ENCODE measurements at regions not wholly inside any gene's neighbourhood (a gene's known extent, or its start where the extent isn't known, plus 50 kb on each side); places are given as distances from the start of the nearest gene placed in this dataset.

DNA sequence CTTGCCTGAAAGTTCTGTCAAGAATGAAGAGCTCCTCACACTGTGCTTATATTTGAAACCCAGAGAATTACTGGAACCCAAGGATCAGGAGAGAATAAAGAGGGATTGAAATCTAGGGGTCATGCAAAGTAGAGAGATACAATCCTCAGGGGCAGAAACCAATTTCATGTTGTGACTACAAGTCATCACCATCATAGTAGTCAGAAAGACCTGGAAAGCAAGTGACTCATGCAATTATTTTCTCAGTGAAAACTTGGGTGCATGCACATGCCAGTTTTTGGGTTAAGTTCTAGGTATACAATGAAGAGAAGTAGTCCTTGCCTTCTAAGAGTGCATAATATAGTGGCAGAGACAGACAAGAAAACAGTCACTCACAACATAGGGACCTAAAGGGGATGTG is 210.0 kb downstream of the ZC3H11B start:
- no peak for DNase-seq (ENCODE audit: low read depth in 2 of 2)

DNA sequence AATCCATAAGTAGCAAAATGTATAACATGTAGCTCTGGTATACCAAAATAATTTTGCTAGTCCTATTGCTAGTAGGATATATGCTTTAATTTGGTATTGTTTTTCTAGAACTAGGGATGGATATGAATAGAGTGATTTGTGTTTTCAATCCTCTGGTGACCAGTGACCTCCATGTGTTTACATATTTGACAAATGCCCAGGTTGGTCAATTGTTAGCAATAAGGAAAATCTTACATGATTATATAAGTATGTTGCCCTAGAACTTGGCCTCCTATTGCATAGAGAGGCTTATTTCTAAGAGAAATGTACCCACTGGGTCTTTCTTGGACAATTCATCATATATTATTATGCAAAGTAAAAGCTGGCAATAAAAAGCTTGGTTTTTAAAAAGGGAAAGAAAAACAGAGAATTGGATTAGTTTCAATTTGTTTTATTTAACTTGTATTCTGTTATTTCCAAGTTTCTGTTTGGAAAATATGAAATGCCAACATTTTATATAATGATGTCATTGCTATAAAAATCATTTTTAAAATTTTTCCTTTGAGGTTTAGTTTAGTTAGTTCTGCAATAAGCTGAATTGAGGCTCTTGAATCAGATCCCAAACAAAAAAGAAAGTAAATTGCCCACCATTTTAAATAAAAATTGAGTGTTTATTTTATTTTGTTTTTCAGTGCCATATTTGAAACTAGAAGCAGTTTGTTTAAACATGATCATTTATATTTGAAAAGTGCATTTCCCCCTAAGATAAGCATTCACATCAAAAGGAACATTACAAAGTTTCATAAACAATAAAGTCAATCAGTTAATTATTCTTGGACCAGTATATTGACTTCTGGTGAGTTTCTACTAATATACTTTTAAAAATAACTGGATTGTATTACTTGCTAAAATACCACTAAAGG is 210.9 kb downstream of the ZC3H11B start:
- DNase-seq (ENCODE audit: low read depth in 2 of 2), result no peak

DNA sequence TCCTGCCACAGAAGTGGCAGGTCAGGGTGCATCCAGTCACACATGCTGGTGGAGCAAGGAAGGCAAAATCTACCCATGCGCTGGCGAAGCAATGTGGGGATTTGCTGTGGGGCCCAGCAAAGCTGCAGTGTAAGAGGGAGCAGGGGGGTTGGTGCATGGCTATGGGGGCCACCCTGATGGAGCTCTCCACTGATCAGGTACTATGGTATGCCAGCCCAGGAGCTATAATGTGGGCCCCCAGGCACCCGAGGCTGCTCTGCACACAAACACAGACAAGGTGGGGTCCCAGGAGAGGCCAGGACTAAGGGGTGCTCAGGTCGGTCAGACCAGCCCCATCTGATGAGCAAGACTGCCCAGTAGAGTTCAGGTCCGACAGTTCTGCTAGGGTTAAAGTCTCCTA is 213.5 kb downstream of the ZC3H11B start:
- no peak for DNase-seq (ENCODE audit: low read depth in 2 of 2)

DNA sequence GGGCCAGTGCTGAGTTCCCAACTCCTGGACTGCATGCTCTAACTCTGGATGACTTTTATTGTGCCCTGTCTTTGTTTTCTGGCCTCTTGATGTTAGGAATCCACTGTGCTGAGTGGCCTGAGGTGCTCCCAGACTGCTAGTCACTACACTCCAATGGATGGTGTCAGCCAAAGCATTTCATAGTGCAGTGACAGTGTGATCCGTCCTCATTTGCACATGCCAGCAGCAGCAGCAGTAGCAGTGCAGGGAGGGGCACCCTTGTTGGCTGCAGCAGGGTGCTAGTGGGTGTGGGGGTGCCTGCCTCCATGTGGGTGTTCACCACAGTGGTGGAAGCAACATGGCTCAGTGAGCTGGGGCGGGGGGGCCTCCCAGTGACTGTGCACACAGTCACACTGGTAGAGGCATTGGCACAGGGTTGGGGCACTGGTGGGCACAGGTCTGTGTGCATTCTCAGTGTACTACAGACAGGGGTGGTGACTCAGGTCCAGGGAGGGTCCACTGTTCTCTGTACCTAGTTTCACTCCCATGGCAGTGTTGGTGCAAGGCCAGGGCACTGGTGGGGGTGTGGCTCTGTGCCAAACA is 214.0 kb downstream of the ZC3H11B start:
- no peak for DNase-seq (ENCODE audit: low read depth in 2 of 2)

DNA sequence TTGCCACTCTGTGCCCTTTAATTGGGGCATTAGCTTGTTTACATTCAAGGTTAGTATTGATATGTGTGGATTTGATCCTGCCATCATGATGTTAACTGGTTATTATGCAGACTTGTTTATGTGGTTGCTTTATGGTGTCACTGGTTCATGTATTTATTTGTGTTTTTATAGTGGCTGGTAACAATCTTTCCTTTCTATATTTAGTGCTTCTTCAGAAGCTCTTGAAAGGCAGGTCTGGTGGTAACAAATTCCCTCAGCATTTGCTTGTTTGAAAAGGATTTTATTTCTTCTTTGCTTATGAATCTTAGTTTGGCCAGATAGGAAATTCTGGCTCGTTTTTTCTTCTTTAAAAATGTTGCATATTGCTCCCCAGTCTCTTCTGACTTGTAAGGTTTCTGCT is 215.4 kb downstream of the ZC3H11B start:
- no peak for DNase-seq (ENCODE audit: low read depth in 2 of 2)

DNA sequence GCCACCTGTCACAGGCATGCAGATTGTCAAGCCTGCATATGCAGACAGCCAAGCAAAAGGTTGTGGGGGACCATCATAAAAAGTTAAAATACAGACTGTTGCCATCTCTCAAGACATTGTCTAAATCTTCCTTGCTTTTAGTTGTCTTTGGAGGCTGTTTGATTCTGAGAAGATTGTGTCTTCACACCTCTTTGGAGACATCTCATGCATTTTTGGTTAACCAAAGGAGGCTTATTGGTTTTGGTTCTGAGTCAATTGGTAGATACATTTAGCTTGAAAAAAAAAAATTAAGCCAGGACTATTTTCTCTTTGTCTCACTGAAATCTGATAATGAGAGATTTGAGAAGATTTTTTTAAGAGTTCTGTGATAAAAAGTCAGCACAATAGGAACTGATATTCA is 217.6 kb downstream of the LYPLAL1 start:
- no peak for DNase-seq (ENCODE audit: low read depth in 2 of 2)

DNA sequence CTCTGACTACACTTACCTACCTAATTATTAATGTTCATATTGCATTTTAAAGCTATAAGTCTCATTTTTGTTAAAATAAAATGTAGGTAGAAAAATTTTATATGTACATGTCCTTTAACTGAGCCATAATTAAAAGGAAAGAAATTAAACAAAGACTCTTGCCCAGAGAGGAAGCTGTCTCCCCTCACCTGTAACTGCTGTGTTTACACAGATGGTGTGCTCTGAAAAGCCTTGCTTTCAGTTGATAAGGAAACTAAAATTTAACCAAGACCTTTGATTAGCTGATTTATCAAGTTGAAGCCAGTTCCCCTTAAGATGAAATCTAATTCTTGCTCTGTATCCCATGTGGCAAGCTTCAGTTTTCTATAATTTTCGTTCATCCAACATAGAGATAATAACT is 213.5 kb downstream of the LYPLAL1 start:
- no peak for DNase-seq (ENCODE audit: low read depth in 2 of 2)

DNA sequence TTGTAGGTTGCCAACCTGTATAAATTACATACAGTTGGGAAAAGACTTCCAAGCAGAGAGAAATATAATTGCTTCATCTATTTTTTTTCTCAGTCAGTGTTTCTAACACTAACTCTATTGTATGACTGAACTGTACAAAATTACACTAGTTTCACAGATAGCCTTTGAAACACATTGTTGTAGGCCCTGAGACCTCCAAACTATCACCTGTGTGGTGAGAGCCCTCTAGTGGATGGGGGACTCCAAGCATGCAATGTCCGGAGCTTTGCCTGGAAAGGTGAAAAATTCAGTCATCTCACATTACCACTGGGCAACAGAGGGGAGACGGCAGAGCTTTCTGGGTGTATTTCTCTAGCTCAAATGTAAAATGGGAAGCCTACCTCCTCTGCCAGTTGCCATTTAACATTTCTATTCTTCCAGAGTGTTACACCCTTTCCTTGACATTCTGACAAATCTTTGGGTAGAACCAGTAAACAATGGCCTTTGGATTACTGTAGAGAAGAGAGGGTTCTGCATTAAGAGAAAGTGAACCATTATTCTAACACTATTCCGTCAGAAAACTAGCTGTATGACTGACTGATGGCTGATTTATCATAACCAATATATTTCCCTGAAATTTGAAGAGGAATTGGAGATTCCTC is 212.2 kb downstream of the LYPLAL1 start:
- peak in 1 of 2 experiments; percentile 20 for DNase-seq (ENCODE audit: low read depth in 2 of 2)

DNA sequence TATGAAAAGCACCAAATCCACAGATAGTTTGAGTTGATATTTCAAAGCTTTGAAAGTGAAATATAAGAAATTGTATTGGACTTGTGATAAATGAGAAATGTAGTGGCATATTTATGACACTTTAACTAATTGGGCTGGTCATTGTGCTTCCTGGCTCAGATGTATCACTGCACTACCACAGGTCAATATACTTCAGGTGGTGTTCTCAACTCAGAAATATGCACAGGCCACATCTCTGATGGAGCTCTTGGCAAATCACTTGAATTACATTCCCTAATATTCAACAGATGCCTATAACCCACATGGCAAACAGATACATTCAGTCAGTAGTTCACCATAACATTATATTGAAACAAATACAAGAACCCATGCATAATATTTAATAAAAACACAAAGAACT is 209.6 kb downstream of the LYPLAL1 start:
- no peak for DNase-seq (ENCODE audit: low read depth in 2 of 2)

DNA sequence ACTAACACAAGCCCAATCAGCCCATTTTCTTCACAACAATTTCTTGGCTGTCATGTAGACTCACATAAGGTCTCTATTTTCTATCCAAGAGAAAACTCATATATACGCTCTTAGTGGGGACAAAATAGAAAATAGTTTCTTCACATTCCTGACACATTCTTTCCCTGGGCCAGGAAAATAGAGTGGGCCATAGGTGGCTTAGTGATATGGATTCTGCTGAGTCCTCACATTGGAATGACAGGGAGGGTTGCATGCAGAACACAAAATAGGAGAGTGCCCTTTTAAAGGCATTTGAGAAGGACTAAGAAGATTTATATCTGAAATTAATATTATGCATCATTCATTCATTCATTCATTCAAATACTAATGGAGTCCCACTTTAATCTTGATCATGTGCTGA is 207.7 kb downstream of the LYPLAL1 start:
- no peak for DNase-seq (ENCODE audit: low read depth in 2 of 2)

DNA sequence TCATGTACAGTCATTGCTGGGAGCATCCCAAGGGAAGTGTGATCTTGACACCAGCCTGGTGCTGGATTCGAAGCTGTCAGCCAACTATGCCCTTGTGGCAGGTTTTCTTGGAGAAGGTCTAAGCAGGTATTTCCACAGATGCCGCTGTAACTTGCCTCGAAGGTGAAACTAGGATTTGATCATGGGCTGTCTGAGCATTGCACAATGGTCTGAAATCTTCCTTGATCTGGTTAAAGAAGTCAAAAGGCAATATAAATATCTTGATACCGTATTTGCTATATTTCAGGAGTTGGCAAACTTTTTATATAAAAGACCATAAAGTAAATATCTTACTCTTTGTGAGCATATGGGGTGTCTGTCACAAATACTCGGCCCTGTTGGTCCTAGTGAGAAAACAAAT is 206.8 kb downstream of the LYPLAL1 start:
- no peak for DNase-seq (ENCODE audit: low read depth in 2 of 2)

DNA sequence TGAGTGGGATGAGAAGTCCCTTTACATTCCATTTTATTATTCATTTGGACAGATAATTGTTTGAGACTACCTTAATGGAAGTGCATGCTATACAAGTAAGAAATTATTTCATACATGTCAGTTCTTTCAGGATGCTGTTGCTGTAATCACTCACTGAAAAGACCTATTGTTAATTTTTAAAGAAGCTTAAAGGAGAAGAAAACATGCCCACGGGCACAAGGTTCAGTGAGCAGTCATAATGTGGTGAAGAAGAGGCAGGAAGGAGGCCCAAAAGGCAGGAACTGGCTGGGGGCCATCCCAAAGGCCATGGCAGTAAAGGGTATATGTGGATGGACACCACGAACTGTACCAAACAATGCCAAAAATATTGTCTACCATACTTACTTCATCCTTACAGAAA is 206.0 kb downstream of the LYPLAL1 start:
- DNase-seq (ENCODE audit: low read depth in 2 of 2), result no peak

DNA sequence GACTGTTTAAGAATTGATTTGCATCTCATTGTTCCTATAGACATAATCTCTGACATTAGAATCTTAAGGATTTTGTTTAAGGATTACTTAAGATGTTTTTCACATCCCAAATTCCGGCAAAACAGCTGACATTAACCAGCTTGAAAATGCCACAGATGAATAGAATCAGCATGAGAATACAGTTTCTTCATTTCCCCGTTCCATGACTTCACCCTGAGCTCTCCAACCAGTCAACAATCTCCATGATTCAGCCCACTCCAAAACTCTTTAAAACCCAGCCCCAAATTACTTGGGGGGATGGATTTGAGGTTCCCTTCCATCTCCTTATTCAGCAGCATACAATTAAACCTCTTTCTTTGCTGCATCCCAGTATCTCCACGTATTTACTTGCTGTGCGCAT is 201.0 kb downstream of the LYPLAL1 start:
- no peak for DNase-seq (ENCODE audit: low read depth in 2 of 2)

DNA sequence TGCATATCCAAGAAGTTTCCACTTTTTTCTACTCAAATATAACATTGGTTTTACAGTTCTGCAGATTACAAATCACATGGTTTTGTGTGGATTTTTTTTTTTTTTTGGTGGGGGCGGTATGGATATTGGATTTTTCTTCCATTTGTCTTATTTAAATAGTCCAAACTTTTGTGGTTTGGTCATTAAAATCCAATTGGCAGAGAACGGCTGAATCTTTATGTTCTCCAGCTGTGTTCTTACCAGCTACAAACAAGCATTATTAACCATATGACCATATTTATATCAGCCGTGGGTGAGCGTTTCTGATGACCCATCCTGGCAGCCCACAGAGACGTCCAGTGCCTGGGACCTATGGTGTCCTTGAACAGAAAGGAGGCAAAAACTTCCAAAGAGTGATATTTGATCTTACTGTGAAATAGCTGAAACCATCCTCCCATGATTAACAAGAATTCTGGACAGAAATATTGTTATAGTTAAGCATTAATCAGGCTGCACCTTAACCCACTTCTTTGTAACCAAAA is 200.4 kb downstream of the LYPLAL1 start:
- no peak for DNase-seq (ENCODE audit: low read depth in 2 of 2)

DNA sequence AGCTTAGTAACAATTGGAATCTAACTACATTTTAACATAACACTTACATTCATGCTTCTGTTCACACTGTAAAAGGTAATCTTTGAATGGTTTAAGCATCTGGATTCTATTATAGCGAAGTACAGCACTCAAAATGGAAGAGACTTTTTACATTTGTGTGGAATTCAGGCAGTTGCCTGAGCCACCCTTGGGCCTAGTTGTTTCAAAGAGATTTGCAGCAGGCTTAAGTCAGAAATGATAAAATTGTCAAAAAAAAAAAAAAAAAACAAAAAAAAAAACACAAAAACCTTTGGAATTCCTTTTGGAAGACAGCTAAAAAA is 199.9 kb downstream of the LYPLAL1 start:
- DNase-seq (ENCODE audit: low read depth in 2 of 2), result no peak

DNA sequence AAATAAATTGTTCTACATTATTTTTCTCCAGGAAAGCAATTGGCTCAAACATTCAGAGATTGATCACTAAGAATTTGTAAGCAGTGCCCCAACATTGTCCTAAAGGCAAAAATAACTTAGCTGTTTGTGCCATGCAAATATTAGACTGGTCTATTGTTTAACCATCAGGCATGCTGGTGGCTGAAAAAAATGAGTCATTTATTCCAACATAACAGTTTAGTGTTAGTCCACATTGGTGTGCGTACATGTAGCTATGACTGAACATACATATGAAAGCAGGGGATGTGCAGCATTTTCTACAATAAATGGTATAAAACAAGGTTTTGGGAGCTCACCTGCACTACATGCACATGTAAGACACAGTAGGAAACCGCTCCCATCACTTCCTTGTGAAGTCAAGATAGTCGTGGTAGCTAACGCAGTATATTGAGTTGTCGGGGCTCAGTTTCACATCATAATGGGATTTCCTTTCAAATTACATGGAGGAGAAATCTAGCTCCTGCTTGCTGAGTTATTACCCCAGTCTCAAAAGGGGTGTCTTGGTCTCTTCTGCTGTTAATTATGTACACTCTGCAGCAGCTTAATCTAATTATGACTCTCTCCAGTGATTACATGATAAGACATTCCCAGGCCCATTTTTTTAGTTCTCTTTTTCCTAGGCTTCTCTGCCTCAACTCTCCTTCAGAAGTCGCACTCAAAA is 199.4 kb downstream of the LYPLAL1 start:
- DNase-seq (ENCODE audit: low read depth in 2 of 2), result no peak

DNA sequence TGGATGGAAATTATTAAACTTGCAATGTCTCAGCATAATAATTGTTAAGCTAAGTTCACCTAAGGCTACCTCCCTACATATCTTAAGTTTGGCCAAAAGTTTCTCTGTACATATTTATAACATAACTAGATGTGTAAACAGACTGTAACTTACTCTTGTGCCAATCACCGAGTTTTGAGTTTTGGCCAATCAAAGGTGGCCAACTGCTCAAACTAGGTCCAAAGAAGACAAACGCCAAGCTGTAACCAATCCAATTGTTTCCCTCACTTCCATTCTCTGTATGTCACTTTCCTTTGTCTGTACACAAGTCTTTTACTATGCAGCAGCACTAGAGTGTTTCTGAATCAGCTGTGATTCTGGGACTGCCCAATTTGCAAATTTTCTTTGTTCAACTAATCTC is 197.8 kb downstream of the LYPLAL1 start:
- no peak for DNase-seq (ENCODE audit: low read depth in 2 of 2)

DNA sequence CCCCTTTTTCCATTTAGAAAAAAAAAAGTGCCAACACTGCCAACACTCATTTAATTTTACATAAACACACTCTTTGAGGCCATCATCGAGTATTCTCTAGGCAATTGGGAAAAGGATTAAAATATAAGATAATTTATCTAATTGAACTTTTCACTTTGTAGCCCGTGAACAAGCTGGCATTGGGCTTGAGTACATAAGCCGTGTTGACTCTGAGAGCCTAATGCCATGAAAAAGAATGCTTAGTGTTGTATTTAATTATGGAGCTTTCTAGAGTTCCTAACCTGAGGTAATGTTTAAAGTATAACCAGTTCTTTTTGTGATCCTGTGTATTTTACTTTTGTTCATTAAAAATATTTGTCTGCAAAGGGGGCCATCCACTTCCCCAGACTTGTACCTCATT is 193.8 kb downstream of the LYPLAL1 start:
- DNase-seq (ENCODE audit: low read depth in 2 of 2), result no peak

DNA sequence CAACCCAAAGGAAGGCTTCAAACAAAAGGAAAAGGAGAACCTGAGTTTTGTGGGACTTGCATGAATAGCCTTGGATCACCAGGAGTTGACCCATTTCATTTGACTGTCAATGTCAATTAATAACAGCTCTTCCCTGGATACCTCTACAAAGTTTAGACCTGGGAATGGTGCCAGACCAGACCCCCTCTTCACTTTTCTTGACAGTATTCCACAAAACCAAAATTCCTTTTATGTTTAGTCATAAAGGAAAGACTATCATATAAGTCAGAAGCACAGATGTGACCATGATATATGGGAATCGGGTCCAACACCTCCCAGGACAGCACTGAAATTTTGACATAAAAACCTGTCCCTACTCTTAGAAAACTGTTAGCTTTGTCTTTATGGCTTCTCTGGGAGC is 191.8 kb downstream of the LYPLAL1 start:
- DNase-seq (ENCODE audit: low read depth in 2 of 2), result no peak

DNA sequence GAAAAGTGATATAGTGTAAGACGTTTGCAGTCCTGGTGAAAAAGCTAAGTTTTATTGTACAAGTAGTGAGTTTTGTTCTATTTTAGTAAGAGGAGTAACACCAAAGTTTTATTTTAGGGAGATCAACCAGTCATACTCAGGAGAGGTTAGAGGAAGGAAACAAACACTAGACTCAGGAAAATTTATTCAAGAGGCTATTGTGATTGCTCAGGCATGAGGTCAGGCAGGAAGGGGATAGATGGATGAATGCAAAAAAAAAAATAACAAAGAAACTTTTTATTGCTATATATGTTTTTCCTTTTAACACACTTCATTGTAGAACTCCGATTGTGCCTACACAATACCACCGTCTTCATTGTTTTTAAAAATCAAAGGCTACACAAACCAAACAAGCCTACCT is 189.0 kb downstream of the LYPLAL1 start:
- no peak for DNase-seq (ENCODE audit: low read depth in 2 of 2)

DNA sequence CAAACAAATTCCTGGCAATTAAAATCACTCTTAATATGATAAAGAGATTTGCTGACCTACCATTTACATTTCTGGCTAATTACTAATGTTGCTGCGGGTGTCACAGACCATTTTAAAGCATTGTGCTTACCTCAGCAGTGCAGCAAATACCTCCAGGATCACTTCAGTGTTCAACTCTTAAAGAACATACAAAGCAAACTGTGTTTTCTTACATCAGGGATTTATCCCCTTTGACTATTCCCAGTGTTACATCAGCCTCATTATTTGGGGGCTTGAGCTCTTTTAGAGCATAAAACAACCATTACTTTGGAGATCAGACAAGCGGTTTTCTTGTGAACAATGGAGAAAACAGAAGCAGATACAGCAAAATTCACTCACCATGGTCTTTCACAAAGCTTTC is 185.4 kb downstream of the LYPLAL1 start:
- no peak for DNase-seq (ENCODE audit: low read depth in 2 of 2)

DNA sequence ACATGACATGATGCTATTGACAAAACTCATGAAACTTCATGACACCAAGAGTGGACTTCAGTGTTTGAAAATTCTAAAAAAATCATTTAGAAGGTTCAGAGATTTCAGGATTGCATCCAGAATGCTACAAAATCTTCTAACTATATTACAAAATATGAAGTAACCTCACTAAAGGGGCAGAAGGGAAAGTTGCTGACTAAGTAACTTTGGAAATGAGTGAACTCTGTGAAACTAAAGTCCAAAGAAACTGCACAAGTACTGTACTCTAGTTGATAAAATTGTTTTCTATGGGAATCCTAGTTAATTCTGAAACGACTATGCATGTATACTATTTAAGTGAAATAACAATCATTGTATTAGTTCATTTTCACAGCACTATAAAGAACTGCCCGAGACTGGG is 184.4 kb downstream of the LYPLAL1 start:
- no peak for DNase-seq (ENCODE audit: low read depth in 2 of 2)

Measured in stimulated activated CD4-positive, alpha-beta T cell treated with anti-CD3 and anti-CD28 coated beads, Interleukin-12 subunit alpha, Interleukin-12 subunit beta, amount 100 ng/mL, for 24 hours (primary cell).